K562 (cell line): ENCODE measurements at regions not wholly inside any gene's neighbourhood (a gene's known extent, or its start where the extent isn't known, plus 50 kb on each side); places are given as distances from the start of the nearest gene placed in this dataset.

Experiments used
- ATAC-seq: fragments of 200-7000 bp; cut with Tn5 transposase; 3 replicates; pipeline ENCODE4 v1.9.1; 2020; ENCODE audit warnings: moderate library complexity
- BruUV-seq: library from RNA; stranded (reverse); fragments of 400-500 nt; replicated peaks from 2 replicates; lab custom pipeline; 2021; lab: Mats Ljungman, UMichigan
- CTCF ChIA-PET: fragments of 300-600 bp; formaldehyde crosslinking; extraction: SDS; loops from one replicate; lab custom pipeline; 2021; ENCODE audit warnings: low intra/inter-chr PET ratio; lab: Yijun Ruan, JAX
- POLR2A ChIA-PET: fragments of 300-600, 350-650 bp; sonication (Branson Sonifier 250); formaldehyde crosslinking; extraction: SDS; loops from one replicate; lab custom pipeline; 2021; ENCODE audit warnings: antibody characterized with exemption, inconsistent platforms; lab: Yijun Ruan, JAX
- DNase-seq, 4 experiments: peaks; one replicate each; pipeline versions ENCODE4 v3.0.0 to v3.0.0-alpha.2; 2011 to 2018; ENCODE audit warnings: low spot score in 3 of 4, mixed read lengths in 3 of 4; ENCODE audit errors: extremely low read depth in 1 of 4
- FAIRE-seq: peaks from 2 replicates; lab custom pipeline; 2011; peaks lifted over from hg19 to GRCh38; lab: Jason Lieb, UNC
- H2AFZ ChIP-seq: 2 replicates; pipeline ENCODE4 v1.6.0; 2011; ENCODE audit warnings: low read depth, low read length, control low read depth, inconsistent platforms
- H3K27ac ChIP-seq: fragments of 200-600 bp; 3 replicates; pipeline ENCODE4 v1.8.0; 2011; ENCODE audit warnings: low read depth, mild to moderate bottlenecking, control low read depth, inconsistent platforms, low read length, moderate library complexity, mixed read lengths; ENCODE audit errors: extremely low read depth
- H3K27me3 ChIP-seq, 2 experiments: fragments of 300-600 bp in 1 of 2; 2 replicates in 1 of 2; 3 replicates in 1 of 2; pipeline versions ENCODE4 v1.6.0 to v1.8.0; 2011; ENCODE audit warnings: inconsistent platforms in 2 of 2, low read length in 2 of 2, mild to moderate bottlenecking in 1 of 2, mixed read lengths in 1 of 2, moderate library complexity in 1 of 2; ENCODE audit not compliant: control insufficient read depth in 2 of 2, insufficient read depth in 2 of 2
- H3K36me3 ChIP-seq: fragments of 300-600 bp; 3 replicates; pipeline ENCODE4 v1.8.0; 2011; ENCODE audit warnings: mild to moderate bottlenecking, low read length, inconsistent platforms; ENCODE audit not compliant: control insufficient read depth, insufficient read depth
- H3K4me1 ChIP-seq, 2 experiments: fragments of 200-600 bp in 1 of 2; replicated peaks in 1 of 2; 2 replicates in 1 of 2; 3 replicates in 1 of 2; pipeline versions ENCODE4 v1.5.1 to v1.8.0; 2011; ENCODE audit warnings: inconsistent platforms in 2 of 2, low read length in 2 of 2, mild to moderate bottlenecking in 1 of 2, mixed read lengths in 1 of 2, moderate library complexity in 1 of 2; ENCODE audit not compliant: control insufficient read depth in 2 of 2, insufficient read depth in 2 of 2
- H3K4me2 ChIP-seq: 2 replicates; pipeline ENCODE4 v1.6.1; 2011; ENCODE audit warnings: low read length, control low read depth, inconsistent platforms, mixed read lengths; ENCODE audit not compliant: insufficient read depth
- H3K4me3 ChIP-seq: fragments of 200-600 bp; sonication (generic), shearing (Covaris generic); 2 replicates; pipeline ENCODE4 v1.5.1; 2016; ENCODE audit warnings: control low read depth, inconsistent platforms
- H3K79me2 ChIP-seq: fragments of 200-600 bp; 3 replicates; pipeline ENCODE4 v1.8.0; 2011; ENCODE audit warnings: low read length, inconsistent platforms; ENCODE audit not compliant: control insufficient read depth, insufficient read depth
- H3K9ac ChIP-seq, 2 experiments: 2 replicates each; pipeline versions ENCODE4 v1.6.0 to v1.6.1; 2011; ENCODE audit warnings: low read depth in 2 of 2, low read length in 2 of 2, control low read depth in 1 of 2, inconsistent platforms in 1 of 2, mild to moderate bottlenecking in 1 of 2, mixed read lengths in 1 of 2; ENCODE audit not compliant: insufficient read depth in 1 of 2
- H3K9me1 ChIP-seq: one replicate; pipeline ENCODE4 v1.6.0; 2011; ENCODE audit warnings: inconsistent platforms, mild to moderate bottlenecking, low read length, moderate library complexity; ENCODE audit not compliant: control insufficient read depth, insufficient read depth
- H3K9me3 ChIP-seq: replicated peaks from 2 replicates; pipeline ENCODE4 v1.5.1; 2011; ENCODE audit warnings: low read depth, low read length, inconsistent platforms; ENCODE audit not compliant: control insufficient read depth, insufficient read depth
- H4K20me1 ChIP-seq: replicated peaks from 2 replicates; pipeline ENCODE4 v1.6.1; 2011; ENCODE audit warnings: low read length, inconsistent platforms, mixed read lengths; ENCODE audit not compliant: control insufficient read depth, insufficient read depth
- C11orf30 ChIP-seq: fragments of 450-650 bp; IDR thresholded peaks from 2 replicates; pipeline ENCODE4 v1.6.1; 2016; ENCODE audit warnings: low read depth, mild to moderate bottlenecking
- E2F8 ChIP-seq: fragments of 450-650 bp; IDR thresholded peaks from 2 replicates; pipeline ENCODE4 v1.7.1; 2018; ENCODE audit warnings: mild to moderate bottlenecking, low read depth; ENCODE audit not compliant: partially characterized antibody
- ERF ChIP-seq: fragments of 450-650 bp; formaldehyde crosslinking; IDR thresholded peaks from 2 replicates; pipeline ENCODE4 v1.4.0; 2020; ENCODE audit warnings: mild to moderate bottlenecking, mixed read lengths
- ETV1 ChIP-seq: fragments of 450-650 bp; conservative IDR thresholded peaks from 2 replicates; pipeline ENCODE4 v1.6.1; 2016; ENCODE audit warnings: missing genetic modification characterization, control low read depth, low read depth, missing compliant biosample characterization
- LEF1 ChIP-seq: fragments of 450-650 bp; IDR thresholded peaks from 2 replicates; pipeline ENCODE4 v1.6.1; 2016; ENCODE audit warnings: mild to moderate bottlenecking
- SNIP1 ChIP-seq: fragments of 450-650 bp; IDR thresholded peaks from 2 replicates; pipeline ENCODE4 v1.7.1; 2017; ENCODE audit warnings: low read depth, mild to moderate bottlenecking
- ZNF311 ChIP-seq: fragments of 250-450 bp; sonication (Bioruptor Pico); IDR thresholded peaks from 2 replicates; pipeline ENCODE4 v1.4.0; 2020; ENCODE audit warnings: mild to moderate bottlenecking, moderate library complexity
- ZNF316 ChIP-seq: fragments of 450-650 bp; IDR thresholded peaks from 2 replicates; pipeline ENCODE4 v1.6.1; 2016
- ZNF639 ChIP-seq, 2 experiments: fragments of 200-800 bp in 1 of 2; sonication (Bioruptor generic) in 1 of 2; sonication (generic) in 1 of 2; formaldehyde crosslinking in 1 of 2; IDR thresholded peaks in 1 of 2; conservative IDR thresholded peaks in 1 of 2; 2 replicates each; pipeline versions ENCODE4 v1.5.0 to v1.6.1; 2016 to 2020; ENCODE audit warnings: missing compliant biosample characterization in 1 of 2, missing genetic modification characterization in 1 of 2, missing genetic modification reagents in 1 of 2
- WGBS: fragments of 100-300 bp; shearing (Covaris generic); methylation state at CpG from one replicate; pipeline ENCODE4 v1.1.6; 2016; ENCODE audit warnings: low coverage, mixed read lengths; ENCODE audit not compliant: insufficient coverage; ENCODE audit errors: missing lambda C conversion rate; 5-methylcytosine and 5-hydroxymethylcytosine counted together
- in situ Hi-C: fragments of 300-500 bp; cut with MboI; formaldehyde crosslinking; loops from 4 replicates; pipeline ENCODE4 v1.15.0; 2018; ENCODE audit warnings: inconsistent platforms, mixed read lengths
- intact Hi-C: fragments of 100-400 bp; cut with micrococcal nuclease; formaldehyde crosslinking; loops from 2 replicates; pipeline ENCODE4 v1.14.2; 2022

- in situ Hi-C loops (no loop called here), intact Hi-C loops (loop anchor here (5.0 kb wide), 2 partner anchors 70 to 130 kb away; no protein-coding TSS in a partner anchor)
- CTCF ChIA-PET = no interaction called here
These were observed 241.7 kb upstream of the MAF start for GRCh38 chr16:79842197-79842596.

More at GRCh38 chr16:79842197-79842596, 241.7 kb upstream of the MAF start:
- Histone ChIP-seq H3K27ac (peak overlapping the region; percentile 45; the same call in 1 of the 3 replicates), H3K4me3 (peak overlapping the region; percentile 1; the same call in 1 of the 2 replicates), H3K9ac (peak overlapping the region in 1 of 2 experiments; percentile 31; a peak in 2 of 4 replicates), H3K4me1 (peaks cover 11 to 35% of the 10 kb centered on the region in 2 experiments; a peak in 3 of 5 replicates), H3K9me3 (no peaks in the 10 kb centered on the region), H3K79me2 (peaks cover 42% of the 10 kb centered on the region), H2AFZ (peak overlapping the region; percentile 67), H3K36me3 (no peaks in the 10 kb centered on the region), H3K27me3 (no peaks in the 10 kb centered on the region), H4K20me1 (no peaks in the 10 kb centered on the region), H3K9me1 (no peaks in the 10 kb centered on the region), H3K4me2 (peak overlapping the region; percentile 56)
- POLR2A ChIA-PET = interaction anchor here (1.3 kb wide), 1 partner anchor 8 kb away, joined by 3 read pairs; no protein-coding TSS in a partner anchor
- DNase-seq (no peak), FAIRE-seq (no peak), ATAC-seq (no peak)
- BruUV-seq = no TSS peak
- WGBS = 17% methylated on average over 7 of the region's 7 CpGs
- TF ChIP-seq ZNF311 (CRISPR knock-in tag) (0 out of 2 replicates have a peak, but pooled peaks have one; percentile 22), SNIP1 (no peak), LEF1 (no peak), C11orf30 (peak; percentile 52), ZNF316 (peak; percentile 73), ZNF639 (CRISPR knock-in tag; conservative IDR thresholded peaks at IDR 0.05 in 1 of 2, IDR thresholded peaks at IDR 0.05 in 1 of 2) (0 out of 4 replicates have a peak, but pooled peaks of 1 of the 2 experiments have one; percentile 25), E2F8 (no peak), ETV1 (tag) (0 out of 2 replicates have a peak, but pooled peaks have one; percentile 20), ERF (0 out of 2 replicates have a peak, but pooled peaks have one; percentile 21)
